HEK293T (cell line): ENCODE measurements at regions not wholly inside any gene's neighbourhood (a gene's known extent, or its start where the extent isn't known, plus 50 kb on each side); places are given as distances from the start of the nearest gene placed in this dataset.

Experiments
- CTBP1 ChIP-seq: fragments of 450-650 bp; IDR thresholded peaks from 2 replicates; pipeline ENCODE4 v1.6.1; 2016; ENCODE audit warnings: borderline replicate concordance
- NFRKB ChIP-seq: fragments of 450-650 bp; IDR thresholded peaks from 2 replicates; pipeline ENCODE4 v1.6.1; 2016; ENCODE audit warnings: mild to moderate bottlenecking, moderate library complexity
- SUZ12 ChIP-seq: fragments of 450-650 bp; IDR thresholded peaks from 2 replicates; pipeline ENCODE4 v1.6.1; 2016; ENCODE audit warnings: mild to moderate bottlenecking
- TARDBP ChIP-seq: fragments of 450-650 bp; IDR thresholded peaks from 2 replicates; pipeline ENCODE4 v1.6.1; 2016

- TF ChIP-seq NFRKB (no peak), SUZ12 (no peak), TARDBP (no peak), CTBP1 (no peak)
These were observed 96.9 kb upstream of the GLS start for GRCh38 chr2:190783513-190784263.
